SU-DHL-6 (cell line): ENCODE measurements at regions not wholly inside any gene's neighbourhood (a gene's known extent, or its start where the extent isn't known, plus 50 kb on each side); places are given as distances from the start of the nearest gene placed in this dataset.

Experiments
- H2AFZ ChIP-seq: fragments of 200-600 bp; sonication (generic); 2 replicates; pipeline ENCODE4 v1.6.1; 2014; ENCODE audit warnings: low read depth, mild to moderate bottlenecking, moderate library complexity, mixed read lengths, antibody characterized with exemption, low read length; ENCODE audit not compliant: severe bottlenecking
- H3F3A ChIP-seq: fragments of 200-600 bp; shearing (Covaris generic); 2 replicates; pipeline ENCODE4 v1.6.0; 2016; ENCODE audit warnings: antibody characterized with exemption, mild to moderate bottlenecking; ENCODE audit not compliant: insufficient read depth
- H3K27ac ChIP-seq: fragments of 200-600 bp; sonication (generic); 2 replicates; pipeline ENCODE4 v1.5.1; 2016; ENCODE audit warnings: low read depth, mild to moderate bottlenecking, low read length, moderate library complexity, mixed read lengths
- H3K27me3 ChIP-seq: fragments of 200-600 bp; sonication (generic), shearing (Covaris generic); 2 replicates; pipeline ENCODE4 v1.6.0; 2014; ENCODE audit warnings: mild to moderate bottlenecking, low read length
- H3K36me3 ChIP-seq: fragments of 200-600 bp; sonication (generic); 2 replicates; pipeline ENCODE4 v1.6.1; 2014; ENCODE audit warnings: mild to moderate bottlenecking, low read length, mixed read lengths
- H3K4me2 ChIP-seq: fragments of 300-600, 200-600 bp; shearing (Covaris generic), sonication (generic); 2 replicates; pipeline ENCODE4 v1.6.0; 2014; ENCODE audit warnings: low read length, low read depth, mild to moderate bottlenecking; ENCODE audit not compliant: poor library complexity, severe bottlenecking
- H3K4me3 ChIP-seq: fragments of 200-600 bp; sonication (generic); 2 replicates; pipeline ENCODE4 v1.5.1; 2014; ENCODE audit warnings: antibody characterized with exemption, low read length, mild to moderate bottlenecking, mixed read lengths; ENCODE audit not compliant: insufficient read depth, poor library complexity, severe bottlenecking
- H3K79me2 ChIP-seq: fragments of 200-600 bp; sonication (generic); 2 replicates; pipeline ENCODE4 v1.6.1; 2014; ENCODE audit warnings: mild to moderate bottlenecking, low read length, moderate library complexity; ENCODE audit not compliant: insufficient read depth
- H3K9ac ChIP-seq: fragments of 200-600 bp; sonication (generic); 2 replicates; pipeline ENCODE4 v1.7.0; 2014; ENCODE audit warnings: mild to moderate bottlenecking, low read length
- H3K9me2 ChIP-seq: fragments of 200-600 bp; sonication (generic); replicated peaks from 2 replicates; pipeline ENCODE4 v1.6.1; 2014; ENCODE audit warnings: low read length; ENCODE audit not compliant: insufficient read depth
- H3K9me3 ChIP-seq: fragments of 200-600 bp; sonication (generic); 2 replicates; pipeline ENCODE4 v1.6.1; 2014; ENCODE audit warnings: low read length, mixed read lengths; ENCODE audit not compliant: insufficient read depth
- H4K20me1 ChIP-seq: fragments of 200-600 bp; sonication (generic); 2 replicates; pipeline ENCODE4 v1.6.1; 2014; ENCODE audit warnings: low read depth, mild to moderate bottlenecking, antibody characterized with exemption, low read length, moderate library complexity, mixed read lengths
- CTCF ChIP-seq: fragments of 200-600 bp; sonication (generic); IDR thresholded peaks from one replicate; pipeline ENCODE4 v1.5.1; 2017; ENCODE audit warnings: antibody characterized with exemption, mild to moderate bottlenecking, low read length, moderate library complexity; ENCODE audit not compliant: insufficient read depth, poor library complexity, severe bottlenecking
- EZH2phosphoT487 ChIP-seq: fragments of 200-600 bp; sonication (generic), shearing (Covaris generic); conservative IDR thresholded peaks from 2 replicates; pipeline ENCODE4 v1.6.1; 2018; ENCODE audit warnings: mild to moderate bottlenecking, antibody characterized with exemption, low read length, moderate library complexity, mixed read lengths

DNA sequence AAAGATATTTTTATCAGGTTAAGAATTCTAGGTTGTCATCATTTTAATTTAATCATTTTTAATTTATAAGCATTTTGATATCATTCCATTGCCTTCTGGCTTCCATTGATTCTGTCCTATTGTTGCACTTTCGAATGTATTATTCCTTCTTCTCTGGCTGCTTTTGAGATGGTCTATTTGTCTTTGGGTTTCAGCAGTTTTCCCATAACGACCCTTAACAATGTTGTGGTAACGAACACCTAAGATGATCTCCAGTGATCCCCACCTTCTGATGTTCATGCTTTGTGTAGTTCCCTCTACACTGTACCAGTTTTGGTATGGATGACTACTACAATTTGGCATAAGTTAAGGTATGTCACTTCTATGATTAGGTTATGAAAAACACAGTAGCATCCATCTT, 59.9 kb downstream of the MINAR1 start:
- H3K4me3 ChIP-seq = no peak overlapping the region
- no peak overlapping the region for H3K27ac ChIP-seq
- no peaks in the 10 kb centered on the region for H3K36me3 ChIP-seq
- no peak overlapping the region for H3K9ac ChIP-seq
- H4K20me1 ChIP-seq = no peaks in the 10 kb centered on the region
- no peaks in the 10 kb centered on the region for H3F3A ChIP-seq
- H2AFZ ChIP-seq = no peak overlapping the region
- no peaks in the 10 kb centered on the region for H3K9me3 ChIP-seq
- no peaks in the 10 kb centered on the region for H3K79me2 ChIP-seq
- H3K4me2 ChIP-seq = no peak overlapping the region
- no peaks in the 10 kb centered on the region for H3K9me2 ChIP-seq
- H3K27me3 ChIP-seq = no peaks in the 10 kb centered on the region
- TF ChIP-seq EZH2phosphoT487 = no peak
- TF ChIP-seq CTCF = no peak

DNA sequence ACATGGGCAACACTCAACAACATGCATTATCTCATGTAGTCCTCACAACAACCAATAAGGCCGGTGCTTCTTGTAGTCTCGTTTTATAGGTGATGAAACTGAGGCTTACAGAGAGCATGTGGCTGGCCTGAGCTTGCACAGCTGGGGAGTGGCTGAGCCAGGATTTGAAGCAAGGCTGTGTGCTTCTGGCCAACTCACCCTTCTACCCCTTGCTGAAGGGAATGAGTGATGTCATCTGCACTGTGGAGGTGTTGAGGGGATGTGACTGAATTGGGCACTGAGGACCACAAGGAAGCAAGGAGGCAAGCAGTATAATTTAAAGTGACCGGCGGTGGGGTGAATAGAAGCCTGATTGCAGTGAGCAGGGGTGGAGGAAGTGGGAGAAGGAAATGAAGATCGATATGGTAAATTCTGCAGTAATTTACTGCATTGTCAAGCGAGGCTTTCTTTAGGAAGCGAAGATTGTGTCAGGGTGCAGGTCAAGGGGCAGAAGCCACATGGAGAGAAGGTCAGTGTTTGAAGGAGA, 62.3 kb downstream of the MINAR1 start:
- no peak overlapping the region for H3K4me3 ChIP-seq
- no peaks in the 10 kb centered on the region for H3K9me2 ChIP-seq
- H3K9ac ChIP-seq = no peak overlapping the region
- H3K9me3 ChIP-seq = no peaks in the 10 kb centered on the region
- no peaks in the 10 kb centered on the region for H3K36me3 ChIP-seq
- TF ChIP-seq CTCF = no peak
- no peak for TF ChIP-seq EZH2phosphoT487
- H3K4me2 ChIP-seq = no peak overlapping the region
- no peaks in the 10 kb centered on the region for H3F3A ChIP-seq
- H4K20me1 ChIP-seq = no peaks in the 10 kb centered on the region
- no peaks in the 10 kb centered on the region for H3K79me2 ChIP-seq
- no peak overlapping the region for H3K27ac ChIP-seq
- H3K27me3 ChIP-seq = no peaks in the 10 kb centered on the region
- H2AFZ ChIP-seq = no peak overlapping the region

DNA sequence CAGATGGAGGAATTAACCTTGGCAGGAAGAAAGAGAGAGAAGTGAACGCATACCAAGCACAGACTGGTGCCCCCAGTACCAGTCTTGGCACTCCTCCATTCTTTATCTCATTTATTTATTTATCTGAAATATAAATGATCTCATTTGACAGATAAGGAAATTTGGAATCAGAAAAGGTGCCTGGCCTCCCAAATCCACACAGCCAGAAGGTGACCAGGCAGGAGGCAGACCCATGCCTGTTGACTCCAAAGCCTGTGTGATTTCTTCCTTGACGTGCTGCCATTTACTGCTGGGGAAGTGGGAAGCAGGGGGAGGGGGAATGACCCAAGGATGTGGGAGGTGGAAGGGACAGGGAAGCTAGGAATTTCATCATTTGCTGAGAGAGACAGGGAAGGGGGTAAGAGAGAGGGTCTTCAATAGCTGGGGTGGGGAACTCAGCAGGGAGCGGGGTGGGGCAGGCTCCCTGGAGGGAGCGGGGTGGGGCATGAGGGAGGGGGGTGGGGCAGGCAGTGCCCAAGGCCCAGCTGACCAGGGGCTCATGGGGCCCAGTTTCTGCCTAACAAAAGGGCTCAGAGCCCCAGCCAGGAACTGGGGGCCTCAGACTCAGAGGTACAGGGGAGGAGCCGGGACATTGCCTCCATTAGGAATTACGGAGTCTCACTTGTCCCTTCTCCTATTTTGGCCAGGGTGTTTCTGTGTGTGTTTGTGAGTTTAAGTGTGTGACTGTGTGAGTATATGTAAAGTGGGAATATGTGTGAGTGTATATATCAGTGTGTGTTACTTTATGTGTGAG, 63.0 kb downstream of the MINAR1 start:
- Histone ChIP-seq H4K20me1 (no peaks in the 10 kb centered on the region), H3K4me2 (no peak overlapping the region), H3F3A (no peaks in the 10 kb centered on the region), H3K27me3 (no peaks in the 10 kb centered on the region), H3K9ac (no peak overlapping the region), H2AFZ (no peak overlapping the region), H3K79me2 (no peaks in the 10 kb centered on the region), H3K4me3 (no peak overlapping the region), H3K9me3 (no peaks in the 10 kb centered on the region), H3K27ac (no peak overlapping the region), H3K9me2 (no peaks in the 10 kb centered on the region), H3K36me3 (no peaks in the 10 kb centered on the region)
- TF ChIP-seq EZH2phosphoT487 = no peak
- TF ChIP-seq CTCF = no peak
